ENCODE measurements at regions not wholly inside any gene's neighbourhood (a gene's known extent, or its start where the extent isn't known, plus 50 kb on each side); places are given as distances from the start of the nearest gene placed in this dataset.

DNA sequence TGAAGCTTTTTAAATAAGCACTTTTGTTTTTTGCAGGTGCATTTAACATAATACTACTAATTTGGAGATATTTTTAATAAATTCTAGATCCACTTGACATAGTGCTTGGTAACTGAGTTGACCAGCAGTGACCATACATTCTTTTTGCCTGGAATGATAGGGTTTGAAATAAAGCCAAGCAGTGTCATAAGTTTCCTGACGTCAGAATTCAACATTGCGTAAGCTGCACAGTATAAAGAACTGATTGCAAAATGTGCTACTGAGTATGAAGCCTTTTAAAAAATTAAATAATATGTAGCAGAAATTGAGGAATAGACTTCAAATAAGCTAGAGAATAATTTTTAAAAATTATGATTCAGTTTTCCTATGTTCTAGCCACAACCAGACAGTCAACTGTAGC, 454.6 kb upstream of the ARPP21 start:
- Histone ChIP-seq H3K4me3 (no peak overlapping the region), H3K4me1 (no peaks in the 10 kb centered on the region), H3K36me3 (no peaks in the 10 kb centered on the region), H3K27me3 (no peaks in the 10 kb centered on the region), H3K9me3 (peaks cover 0 to 4% (median 0%) of the 10 kb centered on the region in 4 donors), H3K27ac (no peak overlapping the region)
- intact Hi-C loops (cut with DNase I): no loop called here
- 75 to 82% methylated on average over 2 of the region's 2 CpGs for WGBS, 2 donors
- DNase-seq: no peak
- TF ChIP-seq, protein P1, sequence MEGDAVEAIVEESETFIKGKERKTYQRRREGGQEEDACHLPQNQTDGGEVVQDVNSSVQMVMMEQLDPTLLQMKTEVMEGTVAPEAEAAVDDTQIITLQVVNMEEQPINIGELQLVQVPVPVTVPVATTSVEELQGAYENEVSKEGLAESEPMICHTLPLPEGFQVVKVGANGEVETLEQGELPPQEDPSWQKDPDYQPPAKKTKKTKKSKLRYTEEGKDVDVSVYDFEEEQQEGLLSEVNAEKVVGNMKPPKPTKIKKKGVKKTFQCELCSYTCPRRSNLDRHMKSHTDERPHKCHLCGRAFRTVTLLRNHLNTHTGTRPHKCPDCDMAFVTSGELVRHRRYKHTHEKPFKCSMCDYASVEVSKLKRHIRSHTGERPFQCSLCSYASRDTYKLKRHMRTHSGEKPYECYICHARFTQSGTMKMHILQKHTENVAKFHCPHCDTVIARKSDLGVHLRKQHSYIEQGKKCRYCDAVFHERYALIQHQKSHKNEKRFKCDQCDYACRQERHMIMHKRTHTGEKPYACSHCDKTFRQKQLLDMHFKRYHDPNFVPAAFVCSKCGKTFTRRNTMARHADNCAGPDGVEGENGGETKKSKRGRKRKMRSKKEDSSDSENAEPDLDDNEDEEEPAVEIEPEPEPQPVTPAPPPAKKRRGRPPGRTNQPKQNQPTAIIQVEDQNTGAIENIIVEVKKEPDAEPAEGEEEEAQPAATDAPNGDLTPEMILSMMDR (IDR thresholded peaks at IDR 0.05): no peak
- no peak for TF ChIP-seq POLR2AphosphoS5 (IDR thresholded peaks at IDR 0.05)
- TF ChIP-seq EP300 (IDR thresholded peaks at IDR 0.05): no peak
- no peak for TF ChIP-seq POLR2A (IDR thresholded peaks at IDR 0.05)

DNA sequence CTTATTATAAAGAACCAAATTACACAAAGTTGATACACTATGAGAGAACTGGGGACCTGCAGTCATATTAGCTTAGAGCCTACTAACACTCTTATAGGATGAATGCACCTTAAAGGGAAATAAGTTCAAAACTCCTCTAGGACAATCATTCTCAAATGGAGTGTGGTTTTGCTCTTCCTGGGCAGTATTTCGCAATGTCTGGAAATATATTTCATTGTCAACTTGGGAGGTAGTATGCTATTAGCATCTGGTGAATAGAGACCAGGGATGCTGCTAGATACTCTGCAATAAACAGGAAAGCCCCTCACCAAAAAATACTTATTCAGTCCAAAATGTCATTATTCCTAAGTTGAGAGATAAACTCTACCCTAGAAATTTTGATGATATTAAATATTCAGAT, 451.4 kb upstream of the ARPP21 start:
- Histone ChIP-seq H3K4me1 (no peaks in the 10 kb centered on the region), H3K27ac (no peak overlapping the region), H3K9me3 (no peaks in the 10 kb centered on the region), H3K36me3 (no peaks in the 10 kb centered on the region), H3K4me3 (no peak overlapping the region), H3K27me3 (no peaks in the 10 kb centered on the region)
- no peak for DNase-seq
- 72 to 76% methylated on average over 1 of the region's 1 CpG for WGBS, 2 donors
- intact Hi-C loops (cut with DNase I): no loop called here
- TF ChIP-seq POLR2A (IDR thresholded peaks at IDR 0.05) (no peak), EP300 (IDR thresholded peaks at IDR 0.05) (no peak), POLR2AphosphoS5 (IDR thresholded peaks at IDR 0.05) (no peak)
- TF ChIP-seq, protein P1 (IDR thresholded peaks at IDR 0.05): no peak

- intact Hi-C loops (cut with DNase I): no loop called here
- Histone ChIP-seq H3K27ac (no peak overlapping the region), H3K9me3 (no peaks in the 10 kb centered on the region), H3K36me3 (no peaks in the 10 kb centered on the region), H3K4me1 (no peaks in the 10 kb centered on the region), H3K27me3 (no peaks in the 10 kb centered on the region), H3K4me3 (no peak overlapping the region)
- no peak for DNase-seq
- TF ChIP-seq POLR2A (IDR thresholded peaks at IDR 0.05): no peak
- TF ChIP-seq EP300 (IDR thresholded peaks at IDR 0.05): no peak
- TF ChIP-seq POLR2AphosphoS5 (IDR thresholded peaks at IDR 0.05): no peak
- TF ChIP-seq, protein P1 (IDR thresholded peaks at IDR 0.05): no peak
- WGBS, 2 donors: 87 to 91% methylated on average over 1 of the region's 1 CpG
Measured at GRCh38 chr3:35194666-35195065, 444.7 kb upstream of the ARPP21 start.

GRCh38 chr3:35198857-35199256, 440.5 kb upstream of the ARPP21 start:
- Histone ChIP-seq H3K36me3 (no peaks in the 10 kb centered on the region), H3K27me3 (no peaks in the 10 kb centered on the region), H3K27ac (no peak overlapping the region), H3K4me3 (no peak overlapping the region), H3K4me1 (no peaks in the 10 kb centered on the region), H3K9me3 (no peaks in the 10 kb centered on the region)
- TF ChIP-seq POLR2AphosphoS5 (IDR thresholded peaks at IDR 0.05) (no peak), POLR2A (IDR thresholded peaks at IDR 0.05) (no peak), EP300 (IDR thresholded peaks at IDR 0.05) (no peak)
- TF ChIP-seq, protein P1 (IDR thresholded peaks at IDR 0.05): no peak
- intact Hi-C loops (cut with DNase I): no loop called here
- 73 to 79% methylated on average over 3 of the region's 3 CpGs for WGBS, 2 donors
- DNase-seq: no peak

DNA sequence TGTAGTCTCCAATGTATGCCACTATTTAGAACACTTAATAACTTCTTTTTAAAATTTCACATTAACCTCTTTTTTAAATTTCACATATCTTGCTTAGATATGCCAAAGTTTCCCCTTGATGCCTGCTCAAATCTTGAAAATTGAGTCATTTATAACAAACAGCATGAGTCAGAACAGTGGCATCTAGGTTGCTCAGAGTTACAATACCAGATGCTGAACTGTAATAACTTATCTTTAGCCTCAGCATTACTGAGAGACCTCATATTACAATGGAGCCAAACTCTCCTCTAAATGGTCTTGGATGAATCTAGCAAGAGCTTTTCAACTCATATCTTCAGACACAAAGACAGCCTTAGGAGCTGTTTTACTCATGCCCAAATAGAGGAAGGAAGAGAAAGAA, 439.3 kb upstream of the ARPP21 start:
- Histone ChIP-seq H3K9me3 (no peaks in the 10 kb centered on the region), H3K4me3 (no peak overlapping the region), H3K27ac (no peak overlapping the region), H3K4me1 (no peaks in the 10 kb centered on the region), H3K36me3 (no peaks in the 10 kb centered on the region), H3K27me3 (no peaks in the 10 kb centered on the region)
- no peak for DNase-seq
- TF ChIP-seq POLR2AphosphoS5 (IDR thresholded peaks at IDR 0.05): no peak
- TF ChIP-seq, protein P1 (IDR thresholded peaks at IDR 0.05): no peak
- no peak for TF ChIP-seq POLR2A (IDR thresholded peaks at IDR 0.05)
- TF ChIP-seq EP300 (IDR thresholded peaks at IDR 0.05): no peak
- intact Hi-C loops (cut with DNase I): no loop called here

Data from sigmoid colon (tissue), 6 donors.